GM23338 (cell line): ENCODE measurements at regions not wholly inside any gene's neighbourhood (a gene's known extent, or its start where the extent isn't known, plus 50 kb on each side); places are given as distances from the start of the nearest gene placed in this dataset.
A peak's percentile ranks its signal among the peaks of the same experiment; 100 is the strongest.

Experiments
- ATAC-seq: fragments of 200-7000 bp; cut with Tn5 transposase; 3 replicates; pipeline ENCODE4 v1.9.1; 2020
- DNase-seq: peaks from one replicate; pipeline ENCODE4 v3.0.0-alpha.2; 2015; ENCODE audit warnings: low spot score
- H2AFZ ChIP-seq: fragments of 200-600 bp; sonication (generic); 2 replicates; pipeline ENCODE4 v1.8.0; 2016; ENCODE audit warnings: antibody characterized with exemption, mild to moderate bottlenecking, moderate library complexity
- H3F3A ChIP-seq: fragments of 200-600 bp; sonication (generic); replicated peaks from 2 replicates; pipeline ENCODE4 v1.8.0; 2017; ENCODE audit warnings: antibody characterized with exemption, mixed run types, low read depth
- H3K27ac ChIP-seq: fragments of 200-600 bp; sonication (generic); 2 replicates; pipeline ENCODE4 v1.6.1; 2016; ENCODE audit warnings: low read depth
- H3K27me3 ChIP-seq: fragments of 200-600 bp; sonication (generic); 2 replicates; pipeline ENCODE4 v1.8.0; 2016; ENCODE audit warnings: mild to moderate bottlenecking, mixed run types, moderate library complexity; ENCODE audit not compliant: insufficient read depth
- H3K36me3 ChIP-seq: fragments of 200-600 bp; sonication (generic); 2 replicates; pipeline ENCODE4 v1.8.0; 2016; ENCODE audit warnings: mild to moderate bottlenecking; ENCODE audit not compliant: insufficient read depth
- H3K4me1 ChIP-seq: fragments of 200-600 bp; sonication (generic); 2 replicates; pipeline ENCODE4 v1.8.0; 2016; ENCODE audit warnings: mild to moderate bottlenecking, moderate library complexity; ENCODE audit not compliant: insufficient read depth
- H3K4me2 ChIP-seq: fragments of 200-600 bp; sonication (generic); 2 replicates; pipeline ENCODE4 v1.7.1; 2017; ENCODE audit warnings: mixed run types
- H3K4me3 ChIP-seq: fragments of 200-600 bp; sonication (generic); 2 replicates; pipeline ENCODE4 v1.6.1; 2016; ENCODE audit warnings: mixed run types
- H3K79me2 ChIP-seq: fragments of 200-600 bp; sonication (generic); replicated peaks from 2 replicates; pipeline ENCODE4 v1.8.0; 2017; ENCODE audit warnings: mild to moderate bottlenecking; ENCODE audit not compliant: insufficient read depth
- H3K9me2 ChIP-seq: fragments of 200-600 bp; sonication (generic); 2 replicates; pipeline ENCODE4 v1.8.0; 2017; ENCODE audit not compliant: insufficient read depth
- H4K20me1 ChIP-seq: fragments of 200-600 bp; sonication (generic); replicated peaks from 2 replicates; pipeline ENCODE4 v1.8.0; 2017; ENCODE audit warnings: mild to moderate bottlenecking; ENCODE audit not compliant: insufficient read depth
- H3K27ac Mint-ChIP-seq: 2 replicates; pipeline ENCODE4 v1.8.0; 2020; ENCODE audit warnings: inconsistent platforms, mild to moderate bottlenecking, moderate library complexity, mixed read lengths
- H3K27me3 Mint-ChIP-seq: 3 replicates; pipeline ENCODE4 v1.8.0; 2022; ENCODE audit warnings: low read depth, mild to moderate bottlenecking, moderate library complexity, mixed read lengths, inconsistent platforms; ENCODE audit not compliant: insufficient read depth, poor library complexity
- H3K36me3 Mint-ChIP-seq: 3 replicates; pipeline ENCODE4 v1.8.0; 2021; ENCODE audit warnings: low read depth, mild to moderate bottlenecking, inconsistent platforms, moderate library complexity, mixed read lengths
- H3K4me1 Mint-ChIP-seq: 3 replicates; pipeline ENCODE4 v1.8.0; 2020; ENCODE audit warnings: mild to moderate bottlenecking, inconsistent platforms, mixed read lengths
- H3K4me3 Mint-ChIP-seq: 3 replicates; pipeline ENCODE4 v1.8.0; 2021; ENCODE audit warnings: moderate library complexity, mild to moderate bottlenecking, inconsistent platforms, mixed read lengths
- H3K9me3 Mint-ChIP-seq: 3 replicates; pipeline ENCODE4 v1.8.0; 2020; ENCODE audit warnings: moderate library complexity, mild to moderate bottlenecking, inconsistent platforms, mixed read lengths
- EZH2 ChIP-seq: fragments of 200-600 bp; sonication (generic); IDR thresholded peaks from one replicate; pipeline ENCODE4 v1.8.0; 2017; ENCODE audit warnings: antibody characterized with exemption, mild to moderate bottlenecking, low read depth; ENCODE audit not compliant: unreplicated experiment
- EZH2phosphoT487 ChIP-seq: fragments of 200-600 bp; sonication (generic); IDR thresholded peaks from one replicate; pipeline ENCODE4 v1.8.1; 2018; ENCODE audit warnings: antibody characterized with exemption; ENCODE audit not compliant: unreplicated experiment
- JUNB ChIP-seq: IDR thresholded peaks from one replicate; pipeline ENCODE4 v1.6.1; 2016; ENCODE audit warnings: antibody characterized with exemption; ENCODE audit not compliant: unreplicated experiment
- POLR2AphosphoS5 ChIP-seq: IDR thresholded peaks from 2 replicates; pipeline ENCODE4 v1.6.1; 2016; ENCODE audit warnings: antibody characterized with exemption, low read depth
- TF ChIP-seq, protein P1 (sequence below): fragments of 250-450 bp; sonication (Bioruptor Pico); IDR thresholded peaks from 2 replicates; pipeline ENCODE4 v1.5.0; 2020; ENCODE audit warnings: mild to moderate bottlenecking, moderate library complexity
- TF ChIP-seq, protein P2 (sequence below): IDR thresholded peaks from 2 replicates; pipeline ENCODE4 v1.6.1; 2016; ENCODE audit warnings: antibody characterized with exemption

DNA sequence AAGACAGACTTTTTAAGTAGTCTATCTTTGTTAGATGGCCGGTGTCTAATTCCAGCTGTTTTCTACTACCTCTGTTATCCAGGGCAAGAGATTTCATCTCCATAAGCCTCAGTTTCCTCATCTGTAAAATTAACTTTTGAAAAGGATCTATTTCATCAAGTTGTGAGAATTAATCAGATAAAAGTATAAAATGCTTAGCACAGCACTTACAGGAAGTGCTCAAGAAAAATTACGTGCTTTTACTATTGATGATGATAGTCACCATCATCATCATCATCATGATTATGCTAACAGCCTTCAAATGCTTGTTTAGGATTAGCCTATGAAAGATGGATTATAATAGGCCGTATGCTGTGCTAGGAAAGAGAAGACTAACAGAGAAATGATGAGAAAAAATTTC lies 76.2 kb downstream of the CYRIA start:
- no peak overlapping the region for H3K4me3 Mint-ChIP-seq
- DNase-seq (no peak), ATAC-seq (no peak)
- H3K4me1 Mint-ChIP-seq, result peaks cover 20% of the 10 kb centered on the region
- no peaks in the 10 kb centered on the region for H3K36me3 ChIP-seq
- H3K27me3 ChIP-seq, result no peaks in the 10 kb centered on the region
- no peak overlapping the region for H3K4me3 ChIP-seq
- peak overlapping the region; percentile 8; the same call in 1 of the 2 replicates for H3K4me2 ChIP-seq
- no peaks in the 10 kb centered on the region for H3K27me3 Mint-ChIP-seq
- no peaks in the 10 kb centered on the region for H4K20me1 ChIP-seq
- peaks cover 5% of the 10 kb centered on the region; the same call in 1 of the 3 replicates for H3K36me3 Mint-ChIP-seq
- TF ChIP-seq JUNB (no peak), EZH2phosphoT487 (no peak), EZH2 (no peak), POLR2AphosphoS5 (no peak)
- TF ChIP-seq, protein P1, sequence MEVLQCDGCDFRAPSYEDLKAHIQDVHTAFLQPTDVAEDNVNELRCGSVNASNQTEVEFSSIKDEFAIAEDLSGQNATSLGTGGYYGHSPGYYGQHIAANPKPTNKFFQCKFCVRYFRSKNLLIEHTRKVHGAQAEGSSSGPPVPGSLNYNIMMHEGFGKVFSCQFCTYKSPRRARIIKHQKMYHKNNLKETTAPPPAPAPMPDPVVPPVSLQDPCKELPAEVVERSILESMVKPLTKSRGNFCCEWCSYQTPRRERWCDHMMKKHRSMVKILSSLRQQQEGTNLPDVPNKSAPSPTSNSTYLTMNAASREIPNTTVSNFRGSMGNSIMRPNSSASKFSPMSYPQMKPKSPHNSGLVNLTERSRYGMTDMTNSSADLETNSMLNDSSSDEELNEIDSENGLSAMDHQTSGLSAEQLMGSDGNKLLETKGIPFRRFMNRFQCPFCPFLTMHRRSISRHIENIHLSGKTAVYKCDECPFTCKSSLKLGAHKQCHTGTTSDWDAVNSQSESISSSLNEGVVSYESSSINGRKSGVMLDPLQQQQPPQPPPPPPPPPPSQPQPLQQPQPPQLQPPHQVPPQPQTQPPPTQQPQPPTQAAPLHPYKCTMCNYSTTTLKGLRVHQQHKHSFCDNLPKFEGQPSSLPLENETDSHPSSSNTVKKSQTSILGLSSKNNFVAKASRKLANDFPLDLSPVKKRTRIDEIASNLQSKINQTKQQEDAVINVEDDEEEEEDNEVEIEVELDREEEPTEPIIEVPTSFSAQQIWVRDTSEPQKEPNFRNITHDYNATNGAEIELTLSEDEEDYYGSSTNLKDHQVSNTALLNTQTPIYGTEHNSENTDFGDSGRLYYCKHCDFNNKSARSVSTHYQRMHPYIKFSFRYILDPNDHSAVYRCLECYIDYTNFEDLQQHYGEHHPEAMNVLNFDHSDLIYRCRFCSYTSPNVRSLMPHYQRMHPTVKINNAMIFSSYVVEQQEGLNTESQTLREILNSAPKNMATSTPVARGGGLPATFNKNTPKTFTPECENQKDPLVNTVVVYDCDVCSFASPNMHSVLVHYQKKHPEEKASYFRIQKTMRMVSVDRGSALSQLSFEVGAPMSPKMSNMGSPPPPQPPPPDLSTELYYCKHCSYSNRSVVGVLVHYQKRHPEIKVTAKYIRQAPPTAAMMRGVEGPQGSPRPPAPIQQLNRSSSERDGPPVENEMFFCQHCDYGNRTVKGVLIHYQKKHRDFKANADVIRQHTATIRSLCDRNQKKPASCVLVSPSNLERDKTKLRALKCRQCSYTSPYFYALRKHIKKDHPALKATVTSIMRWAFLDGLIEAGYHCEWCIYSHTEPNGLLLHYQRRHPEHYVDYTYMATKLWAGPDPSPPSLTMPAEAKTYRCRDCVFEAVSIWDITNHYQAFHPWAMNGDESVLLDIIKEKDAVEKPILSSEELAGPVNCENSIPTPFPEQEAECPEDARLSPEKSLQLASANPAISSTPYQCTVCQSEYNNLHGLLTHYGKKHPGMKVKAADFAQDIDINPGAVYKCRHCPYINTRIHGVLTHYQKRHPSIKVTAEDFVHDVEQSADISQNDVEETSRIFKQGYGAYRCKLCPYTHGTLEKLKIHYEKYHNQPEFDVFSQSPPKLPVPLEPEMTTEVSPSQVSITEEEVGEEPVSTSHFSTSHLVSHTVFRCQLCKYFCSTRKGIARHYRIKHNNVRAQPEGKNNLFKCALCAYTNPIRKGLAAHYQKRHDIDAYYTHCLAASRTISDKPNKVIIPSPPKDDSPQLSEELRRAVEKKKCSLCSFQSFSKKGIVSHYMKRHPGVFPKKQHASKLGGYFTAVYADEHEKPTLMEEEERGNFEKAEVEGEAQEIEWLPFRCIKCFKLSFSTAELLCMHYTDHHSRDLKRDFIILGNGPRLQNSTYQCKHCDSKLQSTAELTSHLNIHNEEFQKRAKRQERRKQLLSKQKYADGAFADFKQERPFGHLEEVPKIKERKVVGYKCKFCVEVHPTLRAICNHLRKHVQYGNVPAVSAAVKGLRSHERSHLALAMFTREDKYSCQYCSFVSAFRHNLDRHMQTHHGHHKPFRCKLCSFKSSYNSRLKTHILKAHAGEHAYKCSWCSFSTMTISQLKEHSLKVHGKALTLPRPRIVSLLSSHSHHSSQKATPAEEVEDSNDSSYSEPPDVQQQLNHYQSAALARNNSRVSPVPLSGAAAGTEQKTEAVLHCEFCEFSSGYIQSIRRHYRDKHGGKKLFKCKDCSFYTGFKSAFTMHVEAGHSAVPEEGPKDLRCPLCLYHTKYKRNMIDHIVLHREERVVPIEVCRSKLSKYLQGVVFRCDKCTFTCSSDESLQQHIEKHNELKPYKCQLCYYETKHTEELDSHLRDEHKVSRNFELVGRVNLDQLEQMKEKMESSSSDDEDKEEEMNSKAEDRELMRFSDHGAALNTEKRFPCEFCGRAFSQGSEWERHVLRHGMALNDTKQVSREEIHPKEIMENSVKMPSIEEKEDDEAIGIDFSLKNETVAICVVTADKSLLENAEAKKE, result no peak
- TF ChIP-seq, protein P2, sequence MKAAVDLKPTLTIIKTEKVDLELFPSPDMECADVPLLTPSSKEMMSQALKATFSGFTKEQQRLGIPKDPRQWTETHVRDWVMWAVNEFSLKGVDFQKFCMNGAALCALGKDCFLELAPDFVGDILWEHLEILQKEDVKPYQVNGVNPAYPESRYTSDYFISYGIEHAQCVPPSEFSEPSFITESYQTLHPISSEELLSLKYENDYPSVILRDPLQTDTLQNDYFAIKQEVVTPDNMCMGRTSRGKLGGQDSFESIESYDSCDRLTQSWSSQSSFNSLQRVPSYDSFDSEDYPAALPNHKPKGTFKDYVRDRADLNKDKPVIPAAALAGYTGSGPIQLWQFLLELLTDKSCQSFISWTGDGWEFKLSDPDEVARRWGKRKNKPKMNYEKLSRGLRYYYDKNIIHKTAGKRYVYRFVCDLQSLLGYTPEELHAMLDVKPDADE, result no peak
- H3K9me3 Mint-ChIP-seq, result no peaks in the 10 kb centered on the region
- no peaks in the 10 kb centered on the region for H3K79me2 ChIP-seq
- H2AFZ ChIP-seq, result no peak overlapping the region
- no peaks in the 10 kb centered on the region for H3K9me2 ChIP-seq
- peaks cover 17% of the 10 kb centered on the region for H3K4me1 ChIP-seq
- no peaks in the 10 kb centered on the region for H3F3A ChIP-seq
- H3K27ac Mint-ChIP-seq, result peak overlapping the region; percentile 95
- peak overlapping the region; percentile 87 for H3K27ac ChIP-seq
